ENCODE measurements at regions not wholly inside any gene's neighbourhood (a gene's known extent, or its start where the extent isn't known, plus 50 kb on each side); places are given as distances from the start of the nearest gene placed in this dataset.
"Not testable (repeated sequence)": the region's sequence is repeated elsewhere in the genome, so short reads cannot be mapped to it uniquely, and the experiment has no call there.

GRCh38 chr15:77865701-77866100 is 211.8 kb downstream of the TBC1D2B start:
- no peak for TF ChIP-seq CTCF (IDR thresholded peaks at IDR 0.05; ENCODE audit: low read depth, low read length, missing control alignments)
- no peak for DNase-seq (ENCODE audit: low read depth)
- no peak overlapping the region for H3K4me3 ChIP-seq (ENCODE audit: low read depth, low read length)
- in situ Hi-C loops (cut with HindIII; ENCODE audit: low sequenced_read_pairs): no loop called here

- no peak overlapping the region for H3K4me3 ChIP-seq (ENCODE audit: low read depth, low read length)
- no peak for TF ChIP-seq CTCF (IDR thresholded peaks at IDR 0.05; ENCODE audit: low read depth, low read length, missing control alignments)
- no peak for DNase-seq (ENCODE audit: low read depth)
- in situ Hi-C loops (cut with HindIII; ENCODE audit: low sequenced_read_pairs): no loop called here
These were observed 212.4 kb downstream of the TBC1D2B start for GRCh38 chr15:77865106-77865610.

- DNase-seq (ENCODE audit: low read depth): no peak
These were observed 213.1 kb downstream of the TBC1D2B start for GRCh38 chr15:77864211-77865105.

GRCh38 chr15:77863491-77864105 is 213.9 kb downstream of the TBC1D2B start:
- no peak for TF ChIP-seq CTCF (IDR thresholded peaks at IDR 0.05; ENCODE audit: low read depth, low read length, missing control alignments)
- in situ Hi-C loops (cut with HindIII; ENCODE audit: low sequenced_read_pairs): no loop called here
- DNase-seq (ENCODE audit: low read depth): no peak
- H3K4me3 ChIP-seq (ENCODE audit: low read depth, low read length): no peak overlapping the region

More at GRCh38 chr15:77864211-77865105, 213.1 kb downstream of the TBC1D2B start:
- no peak overlapping the region for H3K4me3 ChIP-seq (ENCODE audit: low read depth, low read length)
- in situ Hi-C loops (cut with HindIII; ENCODE audit: low sequenced_read_pairs): no loop called here
- no peak for TF ChIP-seq CTCF (IDR thresholded peaks at IDR 0.05; ENCODE audit: low read depth, low read length, missing control alignments)

GRCh38 chr15:77862651-77863104 is 214.8 kb downstream of the TBC1D2B start:
- DNase-seq (ENCODE audit: low read depth): no peak
- H3K4me3 ChIP-seq (ENCODE audit: low read depth, low read length): no peak overlapping the region
- in situ Hi-C loops (cut with HindIII; ENCODE audit: low sequenced_read_pairs): no loop called here
- no peak for TF ChIP-seq CTCF (IDR thresholded peaks at IDR 0.05; ENCODE audit: low read depth, low read length, missing control alignments)

GRCh38 chr15:77861997-77862635 is 215.4 kb downstream of the TBC1D2B start:
- in situ Hi-C loops (cut with HindIII; ENCODE audit: low sequenced_read_pairs); DNase-seq (ENCODE audit: low read depth); H3K4me3 ChIP-seq (ENCODE audit: low read depth, low read length): not testable (repeated sequence)

All from astrocyte of the cerebellum (primary cell).